Right cardiac atrium (tissue), 5 donors: ENCODE measurements at regions not wholly inside any gene's neighbourhood (a gene's known extent, or its start where the extent isn't known, plus 50 kb on each side); places are given as distances from the start of the nearest gene placed in this dataset.
A peak's percentile ranks its signal among the peaks of the same experiment; 100 is the strongest.
"Not testable (repeated sequence)": the region's sequence is repeated elsewhere in the genome, so short reads cannot be mapped to it uniquely, and the experiment has no call there.

Experiments used
- ATAC-seq, 2 donors: fragments of 200-7000 bp; cut with Tn5 transposase; one replicate each; pipeline versions ENCODE4 v1.8.0 to v1.9.1; 2020; ENCODE audit warnings: moderate library complexity in 2 of 2, mild to moderate bottlenecking in 1 of 2
- DNase-seq, 3 donors: peaks; one replicate each; pipeline ENCODE4 v3.0.0-alpha.2; 2020
- H3K27ac ChIP-seq: one replicate; pipeline ENCODE4 v1.5.1; 2013; ENCODE audit warnings: mild to moderate bottlenecking, low read length, control low read depth, moderate library complexity
- H3K27me3 ChIP-seq: one replicate; pipeline ENCODE4 v1.6.1; 2013; ENCODE audit not compliant: control insufficient read depth, insufficient read depth
- H3K4me1 ChIP-seq: one replicate; pipeline ENCODE4 v1.6.1; 2013; ENCODE audit warnings: low read length; ENCODE audit not compliant: control insufficient read depth, insufficient read depth
- H3K4me3 ChIP-seq: one replicate; pipeline ENCODE4 v1.5.1; 2013; ENCODE audit warnings: low read length, control low read depth
- H3K9me3 ChIP-seq: one replicate; pipeline ENCODE4 v1.6.1; 2013; ENCODE audit warnings: low read length; ENCODE audit not compliant: control insufficient read depth
- WGBS: extraction: QIAGEN DNeasy Blood & Tissue Kit; methylation state at CpG from one replicate; pipeline ENCODE4 v1.1.7; 2013; 5-methylcytosine and 5-hydroxymethylcytosine counted together
- intact Hi-C, 4 donors: fragments of 100-400 bp; cut with DNase I; formaldehyde crosslinking; loops; one replicate each; pipeline versions ENCODE4 v1.11.0 to v1.14.0; 2022 to 2023
- donor health status: healthy with polysubstance abuse.
- donor health status: DM: no; HTN: yes; CAD: no.
- donor health status: DM: no; HTN: no; CAD: no.
- donor health status: DM: no; HTN: yes; CAD: no; lungs with severe emphysema.
- donor health status: DM: yes; HTN: yes; CAD: no.

- ATAC-seq: peak; percentile 46 to 70
These were observed 217.5 kb upstream of the SEL1L start for GRCh38 chr14:81751198-81751597.

GRCh38 chr14:81759541-81759940 lies 225.9 kb upstream of the SEL1L start:
- 70% methylated on average over 2 of the region's 2 CpGs for WGBS
- Histone ChIP-seq H3K4me3 (no peak overlapping the region), H3K27ac (no peak overlapping the region), H3K4me1 (no peaks in the 10 kb centered on the region), H3K27me3 (no peaks in the 10 kb centered on the region), H3K9me3 (no peaks in the 10 kb centered on the region)
- ATAC-seq (no peak), DNase-seq (no peak)
- intact Hi-C loops: no loop called here

More at GRCh38 chr14:81751198-81751597, 217.5 kb upstream of the SEL1L start:
- H3K9me3 ChIP-seq: no peaks in the 10 kb centered on the region
- DNase-seq: no peak
- WGBS: 51% methylated on average over 2 of the region's 2 CpGs
- no peaks in the 10 kb centered on the region for H3K27me3 ChIP-seq
- H3K27ac ChIP-seq: no peak overlapping the region
- intact Hi-C loops: no loop called here
- no peak overlapping the region for H3K4me3 ChIP-seq
- H3K4me1 ChIP-seq: no peaks in the 10 kb centered on the region

DNA sequence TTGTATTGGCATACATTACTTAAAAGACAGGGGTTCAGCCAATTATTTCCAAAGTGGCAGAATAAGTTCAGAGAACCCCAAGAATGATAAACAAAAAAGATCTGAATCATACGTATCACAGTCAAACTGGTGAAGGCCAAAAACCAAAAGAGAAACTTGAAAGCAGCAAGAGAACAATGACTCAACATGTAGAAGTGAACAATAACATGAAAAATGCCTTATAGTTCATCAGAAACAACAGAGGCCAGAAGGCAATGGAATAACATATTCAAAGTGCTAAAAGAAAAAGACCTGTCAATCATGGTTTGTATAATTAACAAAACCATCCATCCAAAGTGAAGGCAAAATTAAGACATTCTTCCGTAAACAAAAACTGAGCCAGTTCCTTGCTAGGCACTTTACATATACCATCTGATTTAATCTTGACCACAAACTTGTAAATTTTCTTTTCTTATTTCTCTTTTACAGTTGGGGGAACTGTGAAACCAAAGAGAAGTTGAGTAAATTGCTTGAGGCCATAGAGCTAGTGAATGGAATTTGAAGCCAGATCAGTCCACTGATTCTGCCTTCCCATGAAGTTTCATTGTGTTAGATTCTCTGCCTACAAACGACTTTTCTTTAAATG lies 232.1 kb upstream of the SEL1L start:
- H3K27ac ChIP-seq: no peak overlapping the region
- H3K4me1 ChIP-seq: no peaks in the 10 kb centered on the region
- H3K9me3 ChIP-seq: no peaks in the 10 kb centered on the region
- no peaks in the 10 kb centered on the region for H3K27me3 ChIP-seq
- DNase-seq: no peak
- H3K4me3 ChIP-seq: no peak overlapping the region
- intact Hi-C loops: no loop called here
- 73% methylated on average over 3 of the region's 3 CpGs for WGBS
- no peak for ATAC-seq

DNA sequence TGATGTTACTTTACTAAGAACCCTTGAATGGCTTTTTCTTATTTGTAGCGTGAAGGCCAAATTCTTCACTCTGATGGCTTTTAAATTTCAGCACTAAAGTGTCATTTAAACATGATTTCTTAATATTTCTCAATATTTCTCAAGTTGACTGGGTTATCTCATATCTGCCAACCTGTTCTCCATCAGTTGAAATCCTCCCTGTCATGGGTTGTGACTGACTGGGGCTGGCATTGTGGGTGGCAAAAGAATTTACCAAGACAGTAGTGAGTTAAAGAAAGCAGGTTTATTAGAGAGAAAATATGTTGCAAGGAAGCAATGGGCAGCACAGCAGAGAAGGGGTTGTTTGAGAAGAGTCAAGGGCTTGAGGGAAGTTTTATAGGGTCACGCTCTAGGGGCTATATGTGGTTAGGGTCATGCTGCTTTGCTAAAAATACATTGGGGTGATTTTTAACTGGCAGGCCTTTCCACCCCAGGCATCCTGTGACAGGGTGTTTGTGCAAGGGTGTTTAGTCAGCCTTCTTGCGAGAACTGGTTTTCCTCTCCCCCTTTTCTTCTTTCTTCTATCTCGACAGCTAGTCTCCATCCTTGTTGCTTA lies 232.8 kb upstream of the SEL1L start:
- no peak for ATAC-seq
- Histone ChIP-seq H3K4me3 (no peak overlapping the region), H3K27ac (no peak overlapping the region), H3K4me1 (no peaks in the 10 kb centered on the region), H3K9me3 (no peaks in the 10 kb centered on the region), H3K27me3 (no peaks in the 10 kb centered on the region)
- WGBS: 65% methylated on average over 4 of the region's 4 CpGs
- intact Hi-C loops: no loop called here
- no peak for DNase-seq

- no peaks in the 10 kb centered on the region for H3K9me3 ChIP-seq
- no peak overlapping the region for H3K27ac ChIP-seq
- no peak overlapping the region for H3K4me3 ChIP-seq
- no peaks in the 10 kb centered on the region for H3K27me3 ChIP-seq
- 83% methylated on average over 2 of the region's 2 CpGs for WGBS
- intact Hi-C loops: no loop called here
- H3K4me1 ChIP-seq: no peaks in the 10 kb centered on the region
- DNase-seq (no peak), ATAC-seq (no peak)
These were observed 233.8 kb upstream of the SEL1L start for GRCh38 chr14:81767266-81767995.

- intact Hi-C loops: no loop called here
- no peak for ATAC-seq
- H3K4me3 ChIP-seq: no peak overlapping the region
- no peaks in the 10 kb centered on the region for H3K27me3 ChIP-seq
- H3K4me1 ChIP-seq: no peaks in the 10 kb centered on the region
- no peak overlapping the region for H3K27ac ChIP-seq
- H3K9me3 ChIP-seq: no peaks in the 10 kb centered on the region
- no peak for DNase-seq
These were observed 238.1 kb upstream of the SEL1L start for GRCh38 chr14:81771651-81772275.

GRCh38 chr14:81772381-81772780 lies 238.7 kb upstream of the SEL1L start:
- Histone ChIP-seq H3K27me3 (no peaks in the 10 kb centered on the region), H3K4me3 (no peak overlapping the region), H3K4me1 (no peaks in the 10 kb centered on the region), H3K9me3 (no peaks in the 10 kb centered on the region), H3K27ac (no peak overlapping the region)
- intact Hi-C loops: no loop called here
- ATAC-seq (no peak), DNase-seq (no peak)
- WGBS: 78% methylated on average over 1 of the region's 1 CpG

DNA sequence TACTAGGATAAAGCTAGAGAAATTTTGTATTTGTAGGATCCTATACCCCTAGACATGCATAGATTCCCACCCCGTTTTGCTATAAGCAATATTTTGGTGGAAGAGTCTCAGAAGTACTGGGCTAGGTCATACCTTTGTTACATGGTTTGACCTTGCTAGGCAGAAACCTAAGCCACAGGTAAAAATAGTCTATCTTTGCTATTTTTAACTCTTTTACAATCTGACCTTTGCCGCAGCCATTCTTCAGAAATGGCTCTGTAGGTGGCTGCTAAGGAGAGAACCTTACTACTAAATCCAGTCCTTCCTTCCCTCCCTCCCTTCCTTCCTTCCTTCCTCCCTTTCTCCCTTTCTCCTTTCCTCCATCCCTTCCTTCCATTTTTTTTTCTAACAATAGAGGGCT lies 242.9 kb upstream of the SEL1L start:
- intact Hi-C loops: no loop called here
- no peaks in the 10 kb centered on the region for H3K4me1 ChIP-seq
- 86% methylated on average over 2 of the region's 2 CpGs for WGBS
- no peak for DNase-seq
- H3K9me3 ChIP-seq: no peaks in the 10 kb centered on the region
- H3K27me3 ChIP-seq: no peaks in the 10 kb centered on the region
- H3K4me3 ChIP-seq: no peak overlapping the region
- no peak for ATAC-seq
- no peak overlapping the region for H3K27ac ChIP-seq

DNA sequence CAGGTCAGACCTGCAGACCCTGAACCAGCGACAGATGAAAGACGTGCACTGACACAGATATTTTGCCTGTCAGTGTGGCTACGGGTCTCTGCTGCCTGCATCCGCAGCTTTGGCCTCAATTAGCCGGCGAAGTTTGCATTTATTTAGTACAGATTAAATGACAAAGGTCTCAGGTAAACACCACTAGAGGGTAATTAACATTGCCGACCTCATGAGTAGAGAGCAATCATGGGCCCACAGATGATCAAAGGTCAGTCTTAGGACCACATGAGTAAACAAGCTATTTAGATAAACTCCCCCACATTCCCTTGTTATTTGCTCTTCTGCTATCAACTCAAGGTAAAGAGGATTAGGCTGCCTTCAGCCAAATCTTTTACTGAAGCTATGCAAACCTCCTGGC lies 248.1 kb upstream of the SEL1L start:
- intact Hi-C loops, H3K27me3 ChIP-seq, H3K27ac ChIP-seq, ATAC-seq, H3K9me3 ChIP-seq, H3K4me1 ChIP-seq, H3K4me3 ChIP-seq, DNase-seq: not testable (repeated sequence)
- 82% methylated on average over 7 of the region's 7 CpGs for WGBS

GRCh38 chr14:81784084-81784483 lies 250.4 kb upstream of the SEL1L start:
- Histone ChIP-seq H3K27ac (no peak overlapping the region), H3K9me3 (no peaks in the 10 kb centered on the region), H3K27me3 (no peaks in the 10 kb centered on the region), H3K4me1 (no peaks in the 10 kb centered on the region), H3K4me3 (no peak overlapping the region)
- DNase-seq (peak in 1 of 3 donors; percentile 19), ATAC-seq (no peak)
- intact Hi-C loops: no loop called here
- WGBS: 61% methylated on average over 5 of the region's 5 CpGs

- intact Hi-C loops: no loop called here
- Histone ChIP-seq H3K27ac (no peak overlapping the region), H3K4me3 (no peak overlapping the region), H3K4me1 (peaks cover 2% of the 10 kb centered on the region), H3K9me3 (no peaks in the 10 kb centered on the region), H3K27me3 (no peaks in the 10 kb centered on the region)
- peak in 1 of 3 donors; percentile 59 for DNase-seq
- WGBS: 50% methylated on average over 2 of the region's 2 CpGs
- ATAC-seq: peak in 1 of 2 donors; percentile 81
These were observed 263.7 kb upstream of the SEL1L start for GRCh38 chr14:81797315-81797714.
